SJSA1 (cell line): ENCODE measurements at regions not wholly inside any gene's neighbourhood (a gene's known extent, or its start where the extent isn't known, plus 50 kb on each side); places are given as distances from the start of the nearest gene placed in this dataset.

Experiments used
- DNase-seq, 2 experiments: peaks; one replicate each; pipeline ENCODE4 v3.0.0-alpha.2; 2015 to 2020; ENCODE audit warnings: low spot score in 2 of 2, low read depth in 1 of 2
- H3K27ac ChIP-seq: fragments of 250-450 bp; sonication (Bioruptor Pico); 2 replicates; pipeline ENCODE4 v1.5.1; 2020; ENCODE audit warnings: mild to moderate bottlenecking, moderate library complexity
- H3K27me3 ChIP-seq: fragments of 250-450 bp; sonication (Bioruptor Pico); replicated peaks from 2 replicates; pipeline ENCODE4 v1.5.1; 2020; ENCODE audit warnings: mild to moderate bottlenecking, moderate library complexity
- H3K36me3 ChIP-seq: fragments of 250-450 bp; sonication (Bioruptor Pico); 2 replicates; pipeline ENCODE4 v1.5.1; 2020; ENCODE audit warnings: mild to moderate bottlenecking
- H3K4me1 ChIP-seq: fragments of 250-450 bp; sonication (Bioruptor Pico); replicated peaks from 2 replicates; pipeline ENCODE4 v1.6.1; 2021; ENCODE audit warnings: mild to moderate bottlenecking
- H3K4me3 ChIP-seq: fragments of 250-450 bp; sonication (Bioruptor Pico); 2 replicates; pipeline ENCODE4 v1.5.1; 2020; ENCODE audit warnings: mild to moderate bottlenecking
- H3K9me3 ChIP-seq: fragments of 250-450 bp; sonication (Bioruptor Pico); replicated peaks from 2 replicates; pipeline ENCODE4 v1.5.1; 2020; ENCODE audit warnings: mild to moderate bottlenecking

GRCh38 chr14:22699801-22700564, 55.8 kb upstream of the OR6J1 start:
- H3K4me1 ChIP-seq = no peaks in the 10 kb centered on the region
- no peak overlapping the region for H3K27ac ChIP-seq
- no peak overlapping the region for H3K4me3 ChIP-seq
- H3K27me3 ChIP-seq = peaks cover 3% of the 10 kb centered on the region; the same call in 1 of the 2 replicates
- H3K36me3 ChIP-seq = no peaks in the 10 kb centered on the region
- no peak for DNase-seq
- H3K9me3 ChIP-seq = no peaks in the 10 kb centered on the region

- peaks cover 9% of the 10 kb centered on the region for H3K27me3 ChIP-seq
- peaks cover 10% of the 10 kb centered on the region for H3K4me1 ChIP-seq
- H3K4me3 ChIP-seq = peak overlapping the region; percentile 33
- DNase-seq = no peak
- H3K9me3 ChIP-seq = no peaks in the 10 kb centered on the region
- H3K27ac ChIP-seq = no peak overlapping the region
- H3K36me3 ChIP-seq = no peaks in the 10 kb centered on the region
Observed at GRCh38 chr14:22713631-22713950, 52.9 kb upstream of the OXA1L start.

GRCh38 chr14:22715186-22715812, 51.2 kb upstream of the OXA1L start:
- H3K36me3 ChIP-seq = no peaks in the 10 kb centered on the region
- H3K4me1 ChIP-seq = peaks cover 10% of the 10 kb centered on the region
- H3K9me3 ChIP-seq = no peaks in the 10 kb centered on the region
- peaks cover 9% of the 10 kb centered on the region for H3K27me3 ChIP-seq
- no peak for DNase-seq
- no peak overlapping the region for H3K27ac ChIP-seq
- H3K4me3 ChIP-seq = no peak overlapping the region

GRCh38 chr14:22715890-22716289, 50.6 kb upstream of the OXA1L start:
- peaks cover 10% of the 10 kb centered on the region for H3K4me1 ChIP-seq
- H3K27ac ChIP-seq = no peak overlapping the region
- no peaks in the 10 kb centered on the region for H3K9me3 ChIP-seq
- H3K4me3 ChIP-seq = no peak overlapping the region
- H3K27me3 ChIP-seq = peaks cover 9% of the 10 kb centered on the region
- H3K36me3 ChIP-seq = no peaks in the 10 kb centered on the region
- no peak for DNase-seq
